ENCODE measurements at regions not wholly inside any gene's neighbourhood (a gene's known extent, or its start where the extent isn't known, plus 50 kb on each side); places are given as distances from the start of the nearest gene placed in this dataset.
A peak's percentile ranks its signal among the peaks of the same experiment; 100 is the strongest.

DNA sequence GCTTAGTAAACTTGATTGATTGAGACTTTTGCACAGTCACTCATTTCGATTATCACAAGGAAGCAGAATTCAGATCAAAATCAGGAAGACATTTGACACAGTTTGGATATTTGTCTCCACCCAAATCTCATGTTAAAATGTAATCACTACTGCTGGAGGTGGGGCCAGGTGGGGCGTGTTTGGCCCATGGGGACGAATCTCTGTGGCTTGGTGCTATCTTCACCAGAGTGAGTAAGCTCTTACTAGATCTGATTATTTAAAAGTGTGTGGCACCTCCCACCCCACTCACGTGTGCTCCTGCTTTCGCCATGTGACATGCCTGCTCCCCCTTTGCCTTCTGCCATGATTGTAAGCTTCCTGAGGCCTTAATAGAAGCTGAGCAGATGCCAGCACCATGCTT is 291.4 kb downstream of the PCNX1 start:
- no peaks in the 10 kb centered on the region for H3K9me3 ChIP-seq (ENCODE audit: control insufficient read depth in 2 of 3, insufficient read depth in 1 of 3, low read length in 3 of 3)
- H3K27me3 ChIP-seq (ENCODE audit: control insufficient read depth, insufficient read depth, low read length) = no peaks in the 10 kb centered on the region
- H3K36me3 ChIP-seq (ENCODE audit: control insufficient read depth in 2 of 3, insufficient read depth in 3 of 3, low read length in 3 of 3) = no peaks in the 10 kb centered on the region
- DNase-seq (no peak), FAIRE-seq (no peak)
- intact Hi-C loops (cut with DNase I) = no loop called here
- TF ChIP-seq, protein P1, sequence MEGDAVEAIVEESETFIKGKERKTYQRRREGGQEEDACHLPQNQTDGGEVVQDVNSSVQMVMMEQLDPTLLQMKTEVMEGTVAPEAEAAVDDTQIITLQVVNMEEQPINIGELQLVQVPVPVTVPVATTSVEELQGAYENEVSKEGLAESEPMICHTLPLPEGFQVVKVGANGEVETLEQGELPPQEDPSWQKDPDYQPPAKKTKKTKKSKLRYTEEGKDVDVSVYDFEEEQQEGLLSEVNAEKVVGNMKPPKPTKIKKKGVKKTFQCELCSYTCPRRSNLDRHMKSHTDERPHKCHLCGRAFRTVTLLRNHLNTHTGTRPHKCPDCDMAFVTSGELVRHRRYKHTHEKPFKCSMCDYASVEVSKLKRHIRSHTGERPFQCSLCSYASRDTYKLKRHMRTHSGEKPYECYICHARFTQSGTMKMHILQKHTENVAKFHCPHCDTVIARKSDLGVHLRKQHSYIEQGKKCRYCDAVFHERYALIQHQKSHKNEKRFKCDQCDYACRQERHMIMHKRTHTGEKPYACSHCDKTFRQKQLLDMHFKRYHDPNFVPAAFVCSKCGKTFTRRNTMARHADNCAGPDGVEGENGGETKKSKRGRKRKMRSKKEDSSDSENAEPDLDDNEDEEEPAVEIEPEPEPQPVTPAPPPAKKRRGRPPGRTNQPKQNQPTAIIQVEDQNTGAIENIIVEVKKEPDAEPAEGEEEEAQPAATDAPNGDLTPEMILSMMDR (IDR thresholded peaks at IDR 0.05; ENCODE audit: borderline replicate concordance, extremely low read depth, insufficient read depth) = no peak
- H3K4me3 ChIP-seq (ENCODE audit: low read length in 3 of 3) = no peak overlapping the region
- H3K4me1 ChIP-seq (ENCODE audit: control insufficient read depth in 2 of 3, insufficient read depth in 2 of 3, low read depth in 1 of 3, low read length in 3 of 3) = no peaks in the 10 kb centered on the region
- H3K27ac ChIP-seq (ENCODE audit: low read depth in 2 of 2, low read length in 2 of 2) = no peak overlapping the region
- no peak overlapping the region for H3K9ac ChIP-seq (ENCODE audit: low read length in 3 of 3)

DNA sequence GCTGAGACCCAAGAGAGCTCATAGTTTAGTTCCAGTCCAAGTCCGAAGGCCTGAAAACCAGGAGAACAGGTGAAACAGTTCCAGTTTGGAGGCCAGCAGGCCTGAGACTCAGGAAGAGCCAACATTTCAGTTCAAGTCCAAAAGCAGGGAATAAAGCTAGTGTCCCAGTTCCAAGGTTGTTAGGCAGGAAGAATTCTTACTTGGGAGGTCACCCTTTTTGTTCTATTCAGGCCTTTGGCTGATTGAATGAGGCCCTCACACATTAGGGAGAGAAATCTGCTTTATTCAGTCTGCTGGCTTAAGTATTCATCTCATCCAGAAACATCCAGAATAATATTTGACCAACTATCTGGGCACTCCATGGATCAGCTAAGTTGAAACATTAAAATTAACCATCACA is 294.6 kb downstream of the PCNX1 start:
- H3K9me3 ChIP-seq (ENCODE audit: control insufficient read depth in 2 of 3, insufficient read depth in 1 of 3, low read length in 3 of 3) = no peaks in the 10 kb centered on the region

DNA sequence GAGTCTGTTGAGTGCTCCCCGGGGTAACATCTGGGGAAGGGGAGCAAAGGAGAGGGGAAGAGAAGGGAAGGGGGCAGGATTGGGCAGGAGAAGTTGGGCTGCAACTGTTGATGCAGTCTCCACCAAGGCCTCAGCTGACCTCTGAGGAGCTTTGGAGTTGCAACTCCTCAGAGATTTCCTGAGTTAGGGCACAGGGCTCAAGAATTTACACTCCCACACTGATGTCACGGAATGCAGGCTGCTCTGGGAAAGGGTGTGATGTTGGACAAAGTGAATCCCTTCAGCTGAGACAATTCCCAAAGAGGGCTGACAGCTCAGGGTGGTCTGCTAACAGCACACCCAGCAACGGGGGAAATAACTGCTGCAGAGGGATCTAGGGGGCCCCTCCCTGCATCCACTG is 295.6 kb downstream of the PCNX1 start:
- DNase-seq = peak in 3 of 5 donors; percentile 16 to 65 (median 40)
- H3K9me3 ChIP-seq (ENCODE audit: control insufficient read depth in 2 of 3, insufficient read depth in 1 of 3, low read length in 3 of 3) = no peaks in the 10 kb centered on the region
- H3K36me3 ChIP-seq (ENCODE audit: control insufficient read depth in 2 of 3, insufficient read depth in 3 of 3, low read length in 3 of 3) = no peaks in the 10 kb centered on the region
- intact Hi-C loops (cut with DNase I) = no loop called here
- H3K27ac ChIP-seq (ENCODE audit: low read depth in 2 of 2, low read length in 2 of 2) = no peak overlapping the region
- H3K4me3 ChIP-seq (ENCODE audit: low read length in 3 of 3) = no peak overlapping the region
- TF ChIP-seq, protein P1 (IDR thresholded peaks at IDR 0.05; ENCODE audit: borderline replicate concordance, extremely low read depth, insufficient read depth) = no peak
- no peak overlapping the region for H3K9ac ChIP-seq (ENCODE audit: low read length in 3 of 3)
- H3K27me3 ChIP-seq (ENCODE audit: control insufficient read depth, insufficient read depth, low read length) = no peaks in the 10 kb centered on the region
- FAIRE-seq = no peak
- H3K4me1 ChIP-seq (ENCODE audit: control insufficient read depth in 2 of 3, insufficient read depth in 2 of 3, low read depth in 1 of 3, low read length in 3 of 3) = no peaks in the 10 kb centered on the region

More for the DNA sequence above, 294.6 kb downstream of the PCNX1 start:
- H3K27ac ChIP-seq (ENCODE audit: low read depth in 2 of 2, low read length in 2 of 2) = no peak overlapping the region
- H3K4me3 ChIP-seq (ENCODE audit: low read length in 3 of 3) = no peak overlapping the region
- no peaks in the 10 kb centered on the region for H3K36me3 ChIP-seq (ENCODE audit: control insufficient read depth in 2 of 3, insufficient read depth in 3 of 3, low read length in 3 of 3)
- TF ChIP-seq, protein P1 (IDR thresholded peaks at IDR 0.05; ENCODE audit: borderline replicate concordance, extremely low read depth, insufficient read depth) = no peak
- intact Hi-C loops (cut with DNase I) = no loop called here
- FAIRE-seq = no peak
- no peaks in the 10 kb centered on the region for H3K27me3 ChIP-seq (ENCODE audit: control insufficient read depth, insufficient read depth, low read length)
- DNase-seq = no peak
- no peak overlapping the region for H3K9ac ChIP-seq (ENCODE audit: low read length in 3 of 3)
- H3K4me1 ChIP-seq (ENCODE audit: control insufficient read depth in 2 of 3, insufficient read depth in 2 of 3, low read depth in 1 of 3, low read length in 3 of 3) = no peaks in the 10 kb centered on the region

DNA sequence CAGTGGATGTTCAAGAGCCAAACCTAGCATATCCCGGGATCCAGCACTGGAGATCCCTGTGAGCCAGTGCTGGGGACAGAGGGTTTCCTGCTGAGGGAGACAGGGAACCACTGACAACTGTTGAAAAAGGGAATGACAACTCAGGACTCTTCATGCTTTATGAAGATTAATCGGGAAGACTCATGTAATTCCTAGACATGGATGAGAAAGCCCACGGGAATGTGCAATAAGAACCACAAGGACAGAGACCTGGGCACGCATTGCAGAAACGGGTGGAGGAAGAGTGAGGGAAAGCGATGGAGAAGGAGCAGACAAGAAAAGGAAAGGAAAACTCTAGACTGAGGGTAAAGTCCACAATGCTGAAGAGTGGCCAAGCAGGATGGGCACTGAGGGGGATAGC is 296.0 kb downstream of the PCNX1 start:
- no peaks in the 10 kb centered on the region for H3K4me1 ChIP-seq (ENCODE audit: control insufficient read depth in 2 of 3, insufficient read depth in 2 of 3, low read depth in 1 of 3, low read length in 3 of 3)
- no peak overlapping the region for H3K27ac ChIP-seq (ENCODE audit: low read depth in 2 of 2, low read length in 2 of 2)
- no peak for FAIRE-seq
- intact Hi-C loops (cut with DNase I) = no loop called here
- H3K36me3 ChIP-seq (ENCODE audit: control insufficient read depth in 2 of 3, insufficient read depth in 3 of 3, low read length in 3 of 3) = no peaks in the 10 kb centered on the region
- TF ChIP-seq, protein P1 (IDR thresholded peaks at IDR 0.05; ENCODE audit: borderline replicate concordance, extremely low read depth, insufficient read depth) = no peak
- no peak overlapping the region for H3K4me3 ChIP-seq (ENCODE audit: low read length in 3 of 3)
- DNase-seq = no peak
- no peaks in the 10 kb centered on the region for H3K27me3 ChIP-seq (ENCODE audit: control insufficient read depth, insufficient read depth, low read length)
- no peaks in the 10 kb centered on the region for H3K9me3 ChIP-seq (ENCODE audit: control insufficient read depth in 2 of 3, insufficient read depth in 1 of 3, low read length in 3 of 3)
- H3K9ac ChIP-seq (ENCODE audit: low read length in 3 of 3) = no peak overlapping the region

All from kidney (tissue), 13 donors.